HG02970 (cell line): ENCODE measurements at regions not wholly inside any gene's neighbourhood (a gene's known extent, or its start where the extent isn't known, plus 50 kb on each side); places are given as distances from the start of the nearest gene placed in this dataset.
"Not testable (repeated sequence)": the region's sequence is repeated elsewhere in the genome, so short reads cannot be mapped to it uniquely, and the experiment has no call there.

Source experiments
- ATAC-seq: cut with Tn5 transposase; IDR thresholded peaks from one replicate; pipeline ENCODE4 v1.9.1; 2021; ENCODE audit warnings: mild to moderate bottlenecking, moderate library complexity, moderate number of reproducible peaks; ENCODE audit not compliant: unreplicated experiment, low FRiP score

GRCh38 chr10:11691319-11691755 lies 50.8 kb upstream of the ECHDC3 start:
- ATAC-seq, result no peak

DNA sequence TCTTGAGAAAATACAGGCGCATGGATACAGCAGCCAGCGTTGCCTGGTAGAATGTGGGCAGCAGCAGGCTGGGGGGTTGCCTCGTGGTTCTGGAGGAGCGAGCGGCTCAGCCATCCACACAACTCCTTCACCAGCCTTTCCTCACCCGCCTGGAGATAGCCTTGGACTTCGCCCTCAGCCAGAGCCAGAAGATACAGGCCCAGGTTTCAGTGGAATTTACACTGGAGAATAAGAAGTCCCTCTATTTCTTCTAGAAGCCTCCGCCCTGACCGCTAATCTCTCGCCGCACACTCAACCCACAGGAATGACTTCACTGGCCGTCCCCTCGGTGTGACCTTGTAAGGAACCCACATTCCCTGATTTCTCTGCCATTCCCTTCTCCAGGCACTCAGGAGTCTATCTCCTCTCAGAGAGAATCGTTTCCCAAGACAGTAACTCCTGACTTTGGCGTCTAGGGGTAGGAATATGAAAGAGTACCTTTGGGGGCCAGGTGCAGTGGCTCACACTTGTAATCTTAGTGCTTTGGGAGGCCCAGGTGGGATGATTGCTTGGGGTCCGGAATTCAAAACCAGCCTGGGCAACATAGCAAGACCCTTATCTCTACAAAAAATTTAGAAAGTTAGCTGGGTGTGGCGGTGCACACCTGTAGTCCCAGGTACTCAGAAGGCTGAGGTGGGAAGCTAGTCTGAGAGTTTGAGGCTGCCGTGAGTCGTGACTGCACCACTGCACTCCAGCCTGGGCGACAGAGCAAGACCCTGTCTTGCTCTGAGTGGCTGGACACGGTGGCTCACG lies 52.0 kb upstream of the ECHDC3 start:
- ATAC-seq, result no peak

- ATAC-seq, result not testable (repeated sequence)
Measured at GRCh38 chr10:11688448-11688795, 53.8 kb upstream of the ECHDC3 start.

GRCh38 chr10:11687779-11688447 lies 54.3 kb upstream of the ECHDC3 start:
- no peak for ATAC-seq

DNA sequence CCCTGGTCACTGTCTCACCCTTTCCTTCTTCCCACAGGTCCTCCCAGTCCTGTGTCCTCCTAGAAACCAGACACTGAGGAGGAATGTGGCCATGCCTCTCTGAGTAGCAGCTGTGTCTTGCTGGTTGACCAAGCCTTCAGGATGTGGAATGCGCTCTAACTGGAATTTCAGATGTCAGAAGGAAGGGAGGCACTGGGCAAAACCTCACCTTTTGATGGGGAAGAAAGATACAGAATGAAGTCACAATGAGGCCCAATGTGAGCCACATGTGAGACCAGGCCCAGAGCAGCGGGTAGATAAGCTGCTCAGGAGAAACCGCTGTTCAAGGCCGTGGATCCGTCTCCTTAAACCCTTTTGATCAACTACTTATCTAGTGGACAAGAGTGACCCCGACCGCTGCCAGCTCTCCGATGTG lies 54.8 kb upstream of the ECHDC3 start:
- ATAC-seq, result no peak

GRCh38 chr10:11685787-11686218 lies 56.4 kb upstream of the ECHDC3 start:
- ATAC-seq, result no peak

- ATAC-seq, result peak; percentile 49
Measured at GRCh38 chr10:11684717-11685645, 57.2 kb upstream of the ECHDC3 start.

DNA sequence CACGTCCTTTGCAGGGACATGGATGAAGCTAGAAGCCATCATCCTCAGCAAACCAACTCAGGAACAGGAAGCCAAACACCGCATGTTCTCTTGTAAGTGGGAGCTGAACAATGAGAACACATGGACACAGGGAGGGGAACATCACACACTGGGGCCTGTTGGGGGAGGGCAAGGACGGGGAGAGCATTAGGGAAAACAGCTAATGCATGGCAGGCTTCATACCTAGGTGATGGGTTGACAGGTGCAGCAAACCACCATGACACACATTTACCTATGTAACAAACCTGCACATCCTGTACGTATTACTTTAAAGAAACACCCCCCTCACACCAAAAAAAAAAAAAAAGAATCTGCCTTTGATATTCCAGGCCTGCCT lies 57.9 kb upstream of the ECHDC3 start:
- ATAC-seq, result peak; percentile 15

DNA sequence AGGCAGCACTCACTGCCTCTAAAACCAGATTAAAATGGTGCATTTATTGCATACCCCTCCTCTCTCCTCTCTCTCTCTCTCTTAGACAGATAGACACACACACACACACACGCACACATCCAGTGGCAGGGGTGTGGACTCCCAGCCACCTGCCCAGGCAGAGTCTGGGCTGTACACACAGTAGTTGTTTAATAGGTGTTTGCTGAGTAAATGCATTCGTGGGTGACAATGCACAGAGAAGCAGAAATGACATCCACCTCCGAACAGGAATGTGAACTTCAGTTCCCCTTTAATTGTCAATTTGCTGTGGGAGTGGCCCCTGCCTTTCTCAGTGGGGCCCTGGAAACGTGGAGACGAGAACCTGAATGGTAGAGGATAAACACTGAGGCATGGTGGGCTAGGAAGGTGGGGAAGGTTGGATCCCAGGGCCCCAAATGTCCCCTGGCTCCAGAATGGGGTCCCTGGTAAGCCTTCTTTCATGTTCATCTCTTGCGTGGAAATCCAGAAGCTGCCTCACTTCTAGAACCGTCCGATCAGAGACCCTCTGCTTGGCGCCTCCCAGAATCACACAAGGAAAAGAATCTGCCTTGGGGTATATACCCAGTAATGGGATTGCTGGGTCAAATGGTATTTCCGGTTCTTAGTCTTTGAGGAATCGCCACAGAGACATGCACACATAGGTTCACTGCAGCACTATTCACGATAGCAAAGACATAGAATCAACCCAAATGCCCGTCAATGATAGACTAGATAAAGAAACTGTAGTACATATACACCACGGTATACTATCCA lies 58.5 kb upstream of the ECHDC3 start:
- no peak for ATAC-seq

DNA sequence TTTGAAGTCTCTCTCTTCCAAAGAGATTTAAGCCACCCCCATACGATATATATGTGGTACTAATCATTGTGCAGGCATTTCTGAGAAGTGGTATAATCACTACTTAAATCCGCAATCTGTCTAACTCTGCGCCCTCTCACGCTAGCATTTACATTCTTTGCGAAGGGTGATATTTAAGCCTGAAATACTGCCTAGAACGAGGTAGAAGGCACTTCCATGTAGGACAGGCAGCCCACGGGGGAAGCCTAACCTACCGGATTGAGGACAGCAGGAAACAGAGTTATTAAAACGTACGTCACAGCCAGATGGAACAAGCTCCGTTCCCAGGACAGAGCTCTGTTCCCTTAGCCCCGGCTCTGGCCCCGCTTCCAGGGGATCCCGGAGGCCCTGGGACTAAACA lies 59.3 kb upstream of the ECHDC3 start:
- ATAC-seq, result no peak

DNA sequence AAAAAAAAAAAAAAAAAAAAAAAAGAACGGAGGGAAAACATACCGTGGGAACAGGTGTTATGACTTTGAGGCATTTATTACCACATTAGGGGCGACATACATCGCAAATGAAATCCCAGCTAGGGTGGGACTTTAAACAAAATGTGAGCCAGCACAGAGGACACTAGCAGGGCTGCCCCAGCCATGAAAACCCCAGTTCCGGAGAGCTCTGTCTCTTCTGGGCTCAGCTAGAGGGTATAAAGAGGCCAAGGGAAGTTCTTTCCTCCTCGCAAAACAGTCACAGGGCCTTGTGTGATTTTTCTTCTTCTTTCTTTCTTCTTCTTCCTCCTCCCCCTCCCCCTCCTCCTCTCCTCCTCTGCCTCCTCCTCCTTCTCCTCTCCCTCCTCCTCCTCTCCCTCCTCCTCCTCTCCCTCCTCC lies 59.9 kb upstream of the ECHDC3 start:
- ATAC-seq, result no peak

- no peak for ATAC-seq
Measured at GRCh38 chr10:11680496-11680895, 61.7 kb upstream of the ECHDC3 start.

- ATAC-seq, result no peak
Measured at GRCh38 chr10:11679946-11680345, 62.2 kb upstream of the ECHDC3 start.

DNA sequence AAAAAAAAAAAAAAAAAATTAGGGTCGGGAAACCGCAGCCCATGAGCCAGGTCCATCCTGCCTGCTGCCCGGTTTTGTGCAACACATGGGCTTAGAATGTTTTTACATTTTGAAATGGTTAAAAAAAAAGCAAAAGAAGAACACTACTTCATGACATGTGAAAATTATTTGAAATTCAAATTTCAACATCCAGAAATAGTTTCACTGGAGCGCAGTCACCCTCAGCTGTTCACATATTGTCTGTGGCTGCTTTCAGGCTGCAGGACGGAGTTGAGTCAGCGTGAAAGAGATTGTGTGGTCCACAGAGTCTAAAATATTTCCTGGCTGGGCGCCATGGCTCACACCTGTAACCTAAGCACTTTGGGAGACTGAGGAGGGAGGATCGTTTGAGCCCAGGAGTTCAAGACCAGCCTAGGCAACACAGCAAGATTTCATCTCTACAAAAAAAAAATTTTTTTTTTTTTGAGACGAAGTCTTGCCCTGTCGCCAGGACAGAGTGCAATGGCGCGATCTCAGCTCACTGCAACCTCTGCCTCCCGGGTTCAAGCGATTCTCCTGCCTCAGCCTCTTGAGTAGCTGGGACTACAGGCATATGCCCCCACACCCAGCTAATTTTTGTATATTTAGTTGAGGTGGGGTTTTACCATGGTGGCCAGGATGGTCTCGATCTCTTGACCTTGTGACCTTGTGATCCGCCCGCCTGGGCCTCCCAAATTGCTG lies 63.9 kb upstream of the ECHDC3 start:
- ATAC-seq, result peak; percentile 88

DNA sequence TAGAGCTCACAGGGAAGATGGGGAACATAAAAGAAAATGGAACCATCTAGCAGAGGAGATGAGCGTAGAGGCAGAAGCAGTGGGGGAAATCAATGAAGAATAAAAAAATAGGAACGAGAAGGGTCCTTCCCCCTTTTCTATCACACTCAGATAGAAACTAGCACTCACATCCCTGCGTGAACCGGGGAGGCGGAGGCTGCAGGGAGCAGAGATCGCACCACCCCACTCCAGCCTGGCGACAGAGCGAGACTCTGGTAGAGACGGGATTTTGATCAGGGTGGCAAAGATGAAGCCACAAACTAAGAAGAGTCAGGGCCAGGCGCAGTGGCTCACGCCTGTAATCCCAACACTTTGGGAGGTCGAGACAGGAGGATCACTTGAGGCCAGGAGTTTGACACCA lies 64.7 kb upstream of the ECHDC3 start:
- no peak for ATAC-seq

DNA sequence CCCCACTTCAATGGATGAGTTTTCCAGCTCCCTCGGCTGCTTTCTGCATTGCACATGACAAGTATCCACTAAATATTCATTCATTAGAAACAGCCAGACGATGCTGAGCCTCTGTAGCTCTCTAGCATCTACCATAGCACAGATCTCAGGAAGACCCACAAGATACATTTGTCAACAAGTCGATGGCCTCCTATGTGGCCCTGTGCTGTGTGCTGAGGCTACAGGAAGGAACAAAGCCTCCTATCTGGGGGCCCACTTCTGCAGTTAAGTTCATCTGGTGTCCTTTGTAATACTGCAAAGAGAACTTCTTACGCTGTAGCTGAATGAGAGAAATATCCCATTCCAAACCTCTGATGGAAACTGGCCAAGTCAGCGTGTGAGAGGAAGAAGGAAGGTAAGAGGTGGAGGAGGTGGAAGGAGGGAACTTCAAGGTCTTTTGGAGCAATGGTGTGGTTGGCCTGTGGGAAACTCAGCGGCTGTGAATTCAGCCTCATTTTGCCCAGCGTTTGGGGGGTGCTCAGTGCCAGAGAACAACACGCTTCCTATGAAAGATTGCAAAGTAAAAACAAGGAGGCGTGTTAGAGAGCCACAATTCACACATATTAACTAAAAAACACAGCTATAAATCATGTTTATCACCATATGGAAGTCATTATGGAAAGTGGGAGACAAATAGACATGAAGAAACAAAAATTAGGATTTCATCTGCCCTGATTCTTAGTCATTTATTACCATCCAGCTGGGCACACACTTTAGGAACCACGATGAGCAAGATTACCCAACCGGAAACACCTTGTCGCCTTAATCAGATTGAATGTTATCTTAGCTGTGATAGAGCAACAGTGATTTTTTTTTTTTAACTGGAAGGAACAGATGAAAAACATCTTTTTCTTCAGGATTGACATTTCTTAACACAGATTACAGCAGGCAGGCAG lies 62.2 kb upstream of the USP6NL start:
- ATAC-seq, result no peak

DNA sequence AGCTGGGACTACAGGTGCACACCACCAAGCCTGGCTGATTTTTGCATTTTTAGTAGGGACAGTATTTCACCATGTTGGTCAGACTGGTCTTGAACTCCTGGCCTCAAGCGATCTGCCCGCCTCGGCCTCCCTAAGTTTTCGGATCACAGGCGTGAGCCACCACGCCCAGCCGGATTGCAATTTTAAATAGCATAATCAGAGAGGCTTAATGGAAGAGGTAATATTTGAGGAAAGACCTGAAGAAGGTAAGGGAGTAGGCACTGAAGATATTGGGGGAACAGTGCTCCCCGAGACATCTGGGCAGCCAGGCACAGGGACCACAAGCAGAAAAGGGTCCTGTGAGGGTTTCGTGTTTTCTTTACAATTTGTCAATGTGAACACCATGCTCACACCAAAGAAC lies 61.4 kb upstream of the USP6NL start:
- ATAC-seq, result no peak

DNA sequence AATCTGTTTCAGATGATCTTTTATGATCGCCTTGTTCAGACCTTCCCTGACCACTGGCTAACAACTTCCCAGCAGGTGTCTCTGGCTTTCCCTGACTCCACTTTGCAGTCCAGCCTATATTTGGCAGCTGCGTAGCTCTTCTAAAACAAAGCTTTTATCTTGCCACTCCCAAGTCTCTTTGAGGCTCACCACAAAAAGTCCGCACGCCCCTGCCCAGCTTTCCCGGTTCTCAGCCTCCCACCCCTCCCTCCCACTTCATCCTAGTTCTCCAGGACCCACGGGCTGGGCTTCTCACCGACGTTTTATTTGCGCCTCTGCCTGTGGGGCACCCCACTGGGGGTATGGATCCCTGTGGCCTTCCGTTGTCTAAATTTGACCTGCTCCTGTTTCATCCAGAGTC lies 58.9 kb upstream of the USP6NL start:
- ATAC-seq, result no peak
